ENCODE measurements at regions not wholly inside any gene's neighbourhood (a gene's known extent, or its start where the extent isn't known, plus 50 kb on each side); places are given as distances from the start of the nearest gene placed in this dataset.

DNA sequence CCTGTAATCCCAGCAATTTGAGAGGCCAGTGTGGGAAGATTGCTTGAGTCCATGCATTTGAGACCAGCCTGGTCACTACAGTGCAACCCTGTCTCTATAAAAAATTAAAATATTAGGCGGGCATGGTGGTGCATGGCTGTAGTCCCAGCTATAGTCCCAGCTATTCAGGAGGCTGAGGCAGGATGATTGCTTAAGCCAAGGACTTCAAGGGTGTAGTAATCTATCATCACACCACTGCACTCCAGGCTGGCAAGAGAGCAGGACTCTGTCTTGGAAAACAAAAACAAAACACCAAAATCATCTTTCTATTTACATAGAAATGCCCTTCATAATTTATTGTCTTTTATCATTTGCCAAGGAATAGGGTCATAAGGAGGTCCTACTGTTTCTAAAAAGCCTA, 1274.1 kb upstream of the NCAM2 start:
- no peaks in the 10 kb centered on the region for H3K36me3 ChIP-seq (ENCODE audit: insufficient read depth, low read length)
- no peaks in the 10 kb centered on the region for H3K4me1 ChIP-seq (ENCODE audit: insufficient read depth, low read length)
- no peaks in the 10 kb centered on the region for H3K27me3 ChIP-seq (ENCODE audit: insufficient read depth, low read length)
- H3K4me3 ChIP-seq (ENCODE audit: low read length) = no peak overlapping the region
- 100% methylated on average over 1 of the region's 1 CpG for WGBS
- no peak overlapping the region for H3K9ac ChIP-seq (ENCODE audit: low read depth, low read length)
- H3K9me3 ChIP-seq (ENCODE audit: insufficient read depth, low read depth, low read length) = peaks cover 6% of the 10 kb centered on the region; the same call in 1 of the 2 replicates
- no peak overlapping the region for H3K27ac ChIP-seq (ENCODE audit: low read depth, low read length)

DNA sequence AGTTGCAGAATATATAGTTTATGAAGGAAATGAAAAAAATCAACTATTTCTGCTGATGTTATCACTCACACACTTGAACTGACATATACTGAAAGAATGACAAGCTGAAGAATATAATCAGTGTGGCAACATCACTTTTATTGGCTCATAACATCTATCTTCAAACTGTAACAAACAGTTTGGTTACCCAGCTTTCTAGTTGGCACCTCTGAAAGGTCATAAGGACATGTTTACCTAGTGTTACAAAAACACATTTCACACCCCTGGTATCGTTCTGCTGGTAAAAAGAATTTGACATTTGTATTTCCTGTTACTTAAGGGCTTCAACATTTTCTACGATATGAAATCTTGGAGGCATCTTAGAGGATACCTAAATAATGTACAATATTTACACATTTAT, 1267.0 kb upstream of the NCAM2 start:
- no peak overlapping the region for H3K27ac ChIP-seq (ENCODE audit: low read depth, low read length)
- H3K9me3 ChIP-seq (ENCODE audit: insufficient read depth, low read depth, low read length) = peaks cover 1% of the 10 kb centered on the region; the same call in 1 of the 2 replicates
- no peak overlapping the region for H3K4me3 ChIP-seq (ENCODE audit: low read length)
- 94% methylated on average over 2 of the region's 2 CpGs for WGBS
- no peaks in the 10 kb centered on the region for H3K4me1 ChIP-seq (ENCODE audit: insufficient read depth, low read length)
- no peaks in the 10 kb centered on the region for H3K27me3 ChIP-seq (ENCODE audit: insufficient read depth, low read length)
- H3K9ac ChIP-seq (ENCODE audit: low read depth, low read length) = no peak overlapping the region
- no peaks in the 10 kb centered on the region for H3K36me3 ChIP-seq (ENCODE audit: insufficient read depth, low read length)

DNA sequence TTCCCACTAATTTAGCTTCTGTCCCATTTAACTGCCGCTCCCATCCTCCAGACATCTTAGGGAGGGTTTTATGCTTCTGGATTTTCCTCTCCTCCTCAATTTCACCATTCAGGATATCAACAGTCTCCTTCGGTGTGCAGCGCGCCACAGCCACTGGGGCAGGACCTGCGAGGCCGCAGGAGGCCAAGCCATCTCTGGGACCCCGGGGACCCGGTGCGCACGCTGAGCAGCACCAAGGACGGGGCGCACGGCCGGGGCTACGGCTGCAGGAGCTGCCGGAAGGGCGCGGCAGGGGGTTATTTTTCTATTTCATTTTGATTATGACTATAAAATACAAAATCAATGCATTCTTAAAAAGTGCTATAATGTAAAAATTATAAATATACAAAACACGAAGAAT, 1238.4 kb upstream of the NCAM2 start:
- no peaks in the 10 kb centered on the region for H3K9me3 ChIP-seq (ENCODE audit: insufficient read depth, low read depth, low read length)
- WGBS = 98% methylated on average over 15 of the region's 19 CpGs

DNA sequence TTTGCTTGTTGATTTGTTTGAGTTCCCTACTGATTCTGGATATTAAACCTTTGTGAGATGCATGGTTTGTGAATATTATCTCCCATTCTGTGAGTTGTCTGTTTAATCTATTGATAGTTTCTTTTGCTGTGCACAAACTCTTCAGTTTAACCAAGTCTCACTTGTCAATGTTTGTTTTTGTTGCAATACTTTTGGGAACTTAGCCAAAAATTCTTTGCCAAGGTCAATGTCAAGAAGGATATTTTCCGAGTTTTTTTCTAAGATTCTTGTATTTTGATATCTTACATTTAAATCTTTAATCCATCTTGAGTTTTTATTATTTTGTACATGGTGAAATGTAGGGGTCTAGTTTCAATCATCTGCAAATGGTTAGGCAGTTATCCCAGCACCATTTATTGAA, 1230.7 kb upstream of the NCAM2 start:
- H3K4me1 ChIP-seq (ENCODE audit: insufficient read depth, low read length) = no peaks in the 10 kb centered on the region
- no peaks in the 10 kb centered on the region for H3K27me3 ChIP-seq (ENCODE audit: insufficient read depth, low read length)
- H3K4me3 ChIP-seq (ENCODE audit: low read length) = no peak overlapping the region
- H3K27ac ChIP-seq (ENCODE audit: low read depth, low read length) = no peak overlapping the region
- 0 out of 2 replicates have a peak, but pooled peaks cover 4% of the 10 kb centered on the region for H3K9me3 ChIP-seq (ENCODE audit: insufficient read depth, low read depth, low read length)
- H3K36me3 ChIP-seq (ENCODE audit: insufficient read depth, low read length) = no peaks in the 10 kb centered on the region
- H3K9ac ChIP-seq (ENCODE audit: low read depth, low read length) = no peak overlapping the region
- 100% methylated on average over 1 of the region's 1 CpG for WGBS

More for the DNA sequence above, 1238.4 kb upstream of the NCAM2 start:
- no peak overlapping the region for H3K9ac ChIP-seq (ENCODE audit: low read depth, low read length)
- no peak overlapping the region for H3K4me3 ChIP-seq (ENCODE audit: low read length)
- H3K4me1 ChIP-seq (ENCODE audit: insufficient read depth, low read length) = no peaks in the 10 kb centered on the region
- H3K36me3 ChIP-seq (ENCODE audit: insufficient read depth, low read length) = no peaks in the 10 kb centered on the region
- H3K27ac ChIP-seq (ENCODE audit: low read depth, low read length) = no peak overlapping the region
- H3K27me3 ChIP-seq (ENCODE audit: insufficient read depth, low read length) = no peaks in the 10 kb centered on the region

DNA sequence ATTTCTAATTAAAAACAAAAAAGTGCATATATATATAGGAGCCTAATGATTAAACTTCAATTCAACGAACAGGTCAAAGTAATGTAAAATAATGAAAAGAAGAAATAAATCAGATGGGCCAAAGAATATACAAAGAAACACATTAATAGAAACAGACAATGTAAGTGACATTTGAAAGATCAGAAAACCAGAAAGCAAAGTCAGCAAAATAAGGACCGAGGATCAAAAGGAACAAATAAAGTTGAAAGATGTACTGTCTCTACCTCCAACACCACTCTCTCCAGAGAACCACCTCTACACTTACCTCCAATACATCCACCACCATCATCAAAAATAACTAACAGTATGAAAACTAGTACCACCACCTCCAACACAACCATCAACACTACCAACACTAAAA, 1226.3 kb upstream of the NCAM2 start:
- H3K36me3 ChIP-seq (ENCODE audit: insufficient read depth, low read length) = no peaks in the 10 kb centered on the region
- no peak overlapping the region for H3K27ac ChIP-seq (ENCODE audit: low read depth, low read length)
- WGBS = 88% methylated on average over 1 of the region's 2 CpGs
- H3K9me3 ChIP-seq (ENCODE audit: insufficient read depth, low read depth, low read length) = 0 out of 2 replicates have a peak, but pooled peaks cover 2% of the 10 kb centered on the region
- H3K9ac ChIP-seq (ENCODE audit: low read depth, low read length) = no peak overlapping the region
- H3K4me3 ChIP-seq (ENCODE audit: low read length) = no peak overlapping the region
- H3K4me1 ChIP-seq (ENCODE audit: insufficient read depth, low read length) = no peaks in the 10 kb centered on the region
- H3K27me3 ChIP-seq (ENCODE audit: insufficient read depth, low read length) = no peaks in the 10 kb centered on the region

DNA sequence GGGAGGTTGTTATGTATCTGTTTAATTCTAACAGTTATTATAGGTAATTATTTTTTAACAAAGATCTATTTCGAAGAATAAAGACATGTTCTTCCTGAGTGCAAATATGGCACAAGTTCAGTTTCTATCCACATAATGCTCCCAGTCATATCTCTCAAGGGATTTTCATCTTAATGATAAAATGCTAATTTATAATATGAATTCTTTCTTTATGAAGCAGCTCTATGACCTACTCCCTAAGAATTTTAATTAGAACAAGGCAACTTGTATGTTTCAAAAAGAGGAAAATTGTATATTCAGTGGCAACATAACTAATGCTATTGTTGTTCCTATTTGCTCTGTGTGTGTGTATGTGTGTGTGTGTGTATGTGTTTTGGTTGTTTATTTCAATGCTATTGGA, 1222.1 kb upstream of the NCAM2 start:
- no peak overlapping the region for H3K27ac ChIP-seq (ENCODE audit: low read depth, low read length)
- H3K36me3 ChIP-seq (ENCODE audit: insufficient read depth, low read length) = no peaks in the 10 kb centered on the region
- H3K9ac ChIP-seq (ENCODE audit: low read depth, low read length) = no peak overlapping the region
- H3K27me3 ChIP-seq (ENCODE audit: insufficient read depth, low read length) = no peaks in the 10 kb centered on the region
- WGBS = no CpG with 5 or more reads among the region's 1 CpG
- no peak overlapping the region for H3K4me3 ChIP-seq (ENCODE audit: low read length)
- H3K4me1 ChIP-seq (ENCODE audit: insufficient read depth, low read length) = no peaks in the 10 kb centered on the region
- H3K9me3 ChIP-seq (ENCODE audit: insufficient read depth, low read depth, low read length) = 0 out of 2 replicates have a peak, but pooled peaks cover 4% of the 10 kb centered on the region

DNA sequence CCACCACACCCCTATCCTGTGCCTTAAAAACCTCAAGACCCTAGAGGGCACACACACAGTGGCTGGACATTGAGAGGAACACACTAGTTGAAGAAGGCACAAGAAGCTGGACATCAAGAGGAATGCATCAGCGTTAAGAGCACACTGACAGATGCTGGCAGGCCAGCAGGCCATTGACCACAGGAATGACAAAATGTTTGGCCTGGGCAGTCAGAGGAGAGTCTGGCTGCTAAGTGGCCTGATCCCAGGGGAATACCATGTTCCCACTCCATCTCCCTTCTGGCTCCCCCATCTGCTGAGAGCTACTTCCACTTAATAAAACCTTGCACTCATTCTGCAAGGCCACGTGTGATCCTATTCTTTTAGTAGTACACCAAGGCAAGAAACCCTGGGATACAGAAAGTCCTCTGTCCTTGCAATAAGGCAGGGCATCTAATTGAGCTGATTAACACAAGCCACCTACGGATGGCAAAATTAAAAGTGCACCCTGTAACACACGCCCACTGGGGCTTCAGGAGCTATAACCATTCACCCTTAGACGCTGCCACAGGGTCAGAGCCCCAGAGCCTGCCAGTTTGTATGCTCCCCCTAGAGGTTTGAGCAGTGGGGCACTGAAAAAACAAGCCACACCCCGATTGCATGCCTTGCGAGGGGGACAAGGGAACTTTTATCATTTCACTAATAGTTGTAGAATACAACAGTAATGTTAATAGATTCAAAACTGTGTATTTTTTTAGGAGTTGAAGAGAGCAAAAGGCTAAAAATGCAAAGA, 1216.1 kb upstream of the NCAM2 start:
- Histone ChIP-seq H3K27ac (ENCODE audit: low read depth, low read length) (no peak overlapping the region), H3K4me3 (ENCODE audit: low read length) (no peak overlapping the region), H3K4me1 (ENCODE audit: insufficient read depth, low read length) (no peaks in the 10 kb centered on the region), H3K9ac (ENCODE audit: low read depth, low read length) (no peak overlapping the region), H3K9me3 (ENCODE audit: insufficient read depth, low read depth, low read length) (0 out of 2 replicates have a peak, but pooled peaks cover 4% of the 10 kb centered on the region), H3K36me3 (ENCODE audit: insufficient read depth, low read length) (no peaks in the 10 kb centered on the region), H3K27me3 (ENCODE audit: insufficient read depth, low read length) (no peaks in the 10 kb centered on the region)
- 92% methylated on average over 6 of the region's 7 CpGs for WGBS

DNA sequence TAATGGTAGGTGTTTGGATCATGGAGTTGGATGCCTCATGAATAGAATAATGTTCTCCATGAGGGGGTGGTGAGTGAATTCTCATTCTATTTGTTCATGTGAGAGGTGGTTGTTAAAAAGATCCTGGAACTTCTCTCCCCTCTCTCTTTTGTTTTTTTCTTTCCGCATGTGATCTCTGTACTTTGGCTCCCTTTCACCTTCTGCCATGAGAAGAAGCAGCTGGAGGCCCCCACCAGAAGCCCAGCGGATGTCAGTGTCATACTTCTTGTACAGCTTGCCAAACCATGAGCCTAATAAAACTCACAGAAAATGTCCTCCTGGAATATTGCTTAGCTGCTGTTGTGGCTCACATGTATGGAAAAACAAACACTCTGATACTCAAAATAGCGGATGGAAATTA, 1212.3 kb upstream of the NCAM2 start:
- no peaks in the 10 kb centered on the region for H3K9me3 ChIP-seq (ENCODE audit: insufficient read depth, low read depth, low read length)
- no peak overlapping the region for H3K4me3 ChIP-seq (ENCODE audit: low read length)
- H3K4me1 ChIP-seq (ENCODE audit: insufficient read depth, low read length) = no peaks in the 10 kb centered on the region
- WGBS = over 99% methylated on average over 3 of the region's 3 CpGs
- no peaks in the 10 kb centered on the region for H3K27me3 ChIP-seq (ENCODE audit: insufficient read depth, low read length)
- no peak overlapping the region for H3K27ac ChIP-seq (ENCODE audit: low read depth, low read length)
- H3K36me3 ChIP-seq (ENCODE audit: insufficient read depth, low read length) = no peaks in the 10 kb centered on the region
- no peak overlapping the region for H3K9ac ChIP-seq (ENCODE audit: low read depth, low read length)

DNA sequence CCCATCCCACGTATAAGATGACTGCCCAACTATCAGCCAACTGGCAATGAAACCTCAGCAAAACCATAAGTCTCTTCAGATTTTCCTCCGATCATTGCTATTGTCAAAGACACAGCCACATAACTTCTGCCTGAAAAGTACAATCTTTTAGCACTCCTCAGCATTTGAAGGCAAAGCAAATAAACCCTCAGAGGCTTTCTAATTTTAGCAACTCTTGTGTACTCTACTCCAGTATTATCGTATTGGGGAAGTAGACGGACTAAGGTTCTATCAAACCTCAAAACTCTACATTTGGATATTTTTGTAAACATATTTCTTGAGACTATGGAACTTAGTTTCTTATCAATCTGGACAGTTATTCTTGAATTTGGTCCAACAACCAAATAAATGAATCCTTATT, 1206.2 kb upstream of the NCAM2 start:
- Histone ChIP-seq H3K9ac (ENCODE audit: low read depth, low read length) (no peak overlapping the region), H3K4me1 (ENCODE audit: insufficient read depth, low read length) (no peaks in the 10 kb centered on the region), H3K27me3 (ENCODE audit: insufficient read depth, low read length) (no peaks in the 10 kb centered on the region), H3K4me3 (ENCODE audit: low read length) (no peak overlapping the region), H3K9me3 (ENCODE audit: insufficient read depth, low read depth, low read length) (no peaks in the 10 kb centered on the region), H3K36me3 (ENCODE audit: insufficient read depth, low read length) (no peaks in the 10 kb centered on the region), H3K27ac (ENCODE audit: low read depth, low read length) (no peak overlapping the region)
- WGBS = 91% methylated on average over 3 of the region's 4 CpGs

DNA sequence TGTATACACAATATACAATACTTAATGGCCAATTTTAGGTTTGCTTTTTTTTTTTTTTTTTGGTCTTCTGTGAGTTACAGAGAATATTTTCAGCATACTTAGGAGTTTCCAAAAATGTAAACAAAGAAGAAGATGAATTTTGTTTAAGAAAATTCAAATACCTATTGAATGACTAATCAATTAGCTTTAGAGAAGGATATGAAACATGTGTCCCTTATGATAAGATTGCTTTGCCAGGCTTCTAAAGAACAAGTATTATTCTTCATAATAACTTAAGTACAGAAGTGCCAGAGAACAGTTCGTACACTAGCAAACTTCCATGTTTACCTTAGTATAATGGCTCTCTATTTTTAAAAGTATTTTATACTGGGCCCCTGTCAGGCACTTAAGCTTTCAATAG, 1191.0 kb upstream of the NCAM2 start:
- Histone ChIP-seq H3K36me3 (ENCODE audit: insufficient read depth, low read length) (no peaks in the 10 kb centered on the region), H3K27me3 (ENCODE audit: insufficient read depth, low read length) (no peaks in the 10 kb centered on the region), H3K9me3 (ENCODE audit: insufficient read depth, low read depth, low read length) (no peaks in the 10 kb centered on the region), H3K4me1 (ENCODE audit: insufficient read depth, low read length) (no peaks in the 10 kb centered on the region), H3K9ac (ENCODE audit: low read depth, low read length) (no peak overlapping the region), H3K4me3 (ENCODE audit: low read length) (no peak overlapping the region), H3K27ac (ENCODE audit: low read depth, low read length) (no peak overlapping the region)
- WGBS = no CpG with 5 or more reads among the region's 1 CpG

DNA sequence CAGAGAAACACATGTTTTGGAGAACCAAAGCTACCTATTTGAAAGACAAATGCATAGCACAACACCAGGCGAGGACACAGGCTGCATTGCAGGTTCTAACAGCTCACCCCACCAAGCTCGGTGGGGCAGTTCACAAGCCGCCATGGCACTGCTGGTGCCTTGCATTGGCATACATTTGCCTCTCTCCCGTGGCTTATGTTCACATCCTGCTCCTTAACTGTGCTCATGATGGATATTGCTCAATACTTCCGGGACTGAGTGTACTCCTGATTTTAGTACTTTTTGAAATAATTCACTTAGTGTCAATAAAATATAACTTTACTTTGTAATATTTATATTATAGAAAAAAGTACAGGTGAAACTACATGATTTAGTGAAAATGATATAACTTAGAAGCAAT, 1187.4 kb upstream of the NCAM2 start:
- no peak overlapping the region for H3K9ac ChIP-seq (ENCODE audit: low read depth, low read length)
- whole genome bisulfite sequencing = 67% methylated on average over 5 of the region's 5 CpGs
- H3K9me3 ChIP-seq (ENCODE audit: insufficient read depth, low read depth, low read length) = no peaks in the 10 kb centered on the region
- no peak overlapping the region for H3K27ac ChIP-seq (ENCODE audit: low read depth, low read length)
- H3K4me3 ChIP-seq (ENCODE audit: low read length) = no peak overlapping the region
- H3K27me3 ChIP-seq (ENCODE audit: insufficient read depth, low read length) = no peaks in the 10 kb centered on the region
- H3K4me1 ChIP-seq (ENCODE audit: insufficient read depth, low read length) = no peaks in the 10 kb centered on the region
- no peaks in the 10 kb centered on the region for H3K36me3 ChIP-seq (ENCODE audit: insufficient read depth, low read length)

DNA sequence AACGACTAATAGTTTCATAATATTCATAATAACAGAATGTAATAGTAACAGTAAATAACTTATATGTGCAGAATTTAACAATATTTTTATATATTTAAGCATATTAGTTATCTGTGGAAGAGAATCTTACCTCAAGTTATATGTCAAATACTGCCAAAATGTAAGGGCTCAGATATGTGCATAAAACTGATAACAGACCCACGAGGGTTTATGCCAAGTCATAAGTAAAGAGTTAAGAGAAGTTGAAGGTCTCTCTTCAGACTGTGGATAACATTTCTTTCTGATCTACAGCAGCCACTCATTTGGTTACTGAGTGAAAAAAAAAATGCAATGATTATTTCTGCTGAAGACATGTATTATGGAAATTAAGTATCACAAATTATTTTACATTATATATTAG, 1167.8 kb upstream of the NCAM2 start:
- WGBS = 100% methylated on average over 1 of the region's 2 CpGs
- no peak overlapping the region for H3K27ac ChIP-seq (ENCODE audit: low read depth, low read length)
- H3K36me3 ChIP-seq (ENCODE audit: insufficient read depth, low read length) = no peaks in the 10 kb centered on the region
- H3K27me3 ChIP-seq (ENCODE audit: insufficient read depth, low read length) = no peaks in the 10 kb centered on the region
- no peak overlapping the region for H3K4me3 ChIP-seq (ENCODE audit: low read length)
- no peak overlapping the region for H3K9ac ChIP-seq (ENCODE audit: low read depth, low read length)
- no peaks in the 10 kb centered on the region for H3K9me3 ChIP-seq (ENCODE audit: insufficient read depth, low read depth, low read length)
- no peaks in the 10 kb centered on the region for H3K4me1 ChIP-seq (ENCODE audit: insufficient read depth, low read length)

Measured in HUES64 (cell line).